Spleen (tissue), 7 donors: ENCODE measurements at regions not wholly inside any gene's neighbourhood (a gene's known extent, or its start where the extent isn't known, plus 50 kb on each side); places are given as distances from the start of the nearest gene placed in this dataset.

Experiments
- CTCF ChIP-seq, 11 experiments: fragments of 200-600 bp in 7 of 11; fragments of 450-650 bp in 4 of 11; sonication (generic) in 4 of 11; IDR thresholded peaks in 8 of 11; conservative IDR thresholded peaks in 3 of 11; 1 replicate in 7 of 11; 2 replicates in 4 of 11; pipeline versions ENCODE4 v1.4.0 to v1.8.0; 2016 to 2021; ENCODE audit warnings: antibody characterized with exemption in 11 of 11, inconsistent platforms in 4 of 11, mild to moderate bottlenecking in 1 of 11
- POLR2A ChIP-seq, 3 donors: fragments of 450-650 bp; IDR thresholded peaks; one replicate each; pipeline ENCODE4 v1.5.1; 2017; ENCODE audit warnings: antibody characterized with exemption in 3 of 3, mild to moderate bottlenecking in 1 of 3
- donor health status: DM: no; HTN: no; CAD: no; lungs with moderate emphysema.
- donor health status: DM: no; HTN: no; CAD: no.
- donor health status: DM: no; HTN: no; CAD: no.

GRCh38 chr13:83620530-83621220 lies 261.6 kb downstream of the SLITRK1 start:
- TF ChIP-seq CTCF (IDR thresholded peaks at IDR 0.05 in 8 of 11, conservative IDR thresholded peaks at IDR 0.05 in 3 of 11) (no peak), POLR2A (IDR thresholded peaks at IDR 0.05) (no peak)
